NCI-H748 treated with DMSO at 0.1 percent for 48 hours (cell line): ENCODE measurements at regions not wholly inside any gene's neighbourhood (a gene's known extent, or its start where the extent isn't known, plus 50 kb on each side); places are given as distances from the start of the nearest gene placed in this dataset.

ENCODE experiments used
- DNase-seq: peaks from one replicate; lab custom pipeline; 2025; lab: John Stamatoyannopoulos, UW

DNA sequence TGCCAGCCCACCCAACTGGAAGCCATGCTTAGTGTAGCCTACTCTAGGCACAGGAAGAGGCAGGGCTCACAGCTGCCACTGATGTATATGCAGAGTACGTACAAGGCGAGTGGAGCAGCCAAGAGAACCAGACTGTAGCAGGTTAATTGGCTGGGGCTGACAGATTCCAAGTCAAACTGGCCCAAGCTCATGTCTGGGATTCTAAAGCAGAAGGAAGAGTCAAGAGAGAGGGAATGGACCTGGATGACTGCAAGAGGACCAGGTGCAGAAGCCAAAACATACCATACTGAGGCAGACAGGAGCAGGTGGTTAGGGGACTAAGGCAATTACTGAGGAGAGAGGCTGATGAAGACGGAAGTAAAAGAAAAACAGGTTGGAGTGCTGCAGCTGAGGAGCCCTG, 51.3 kb upstream of the LRRN2 start:
- no peak for DNase-seq

DNA sequence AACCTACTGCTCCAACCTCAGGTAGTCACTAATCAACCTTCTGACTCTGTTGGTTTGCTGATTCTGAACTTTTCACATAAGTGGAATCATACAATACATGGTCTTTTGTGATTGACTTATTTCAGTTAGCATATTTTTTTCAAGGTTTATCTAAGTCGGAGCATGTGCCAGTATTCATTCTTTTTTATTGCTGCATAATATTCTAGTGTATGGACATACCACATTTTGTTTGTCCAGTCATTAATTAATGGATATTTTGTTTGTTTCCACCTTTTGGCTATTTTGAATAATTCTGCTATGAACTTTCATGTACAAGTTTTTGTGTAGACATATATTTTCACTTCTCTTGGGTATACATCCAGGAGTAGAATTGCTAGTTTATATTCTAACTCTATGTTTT, 53.0 kb upstream of the LRRN2 start:
- DNase-seq = no peak

DNA sequence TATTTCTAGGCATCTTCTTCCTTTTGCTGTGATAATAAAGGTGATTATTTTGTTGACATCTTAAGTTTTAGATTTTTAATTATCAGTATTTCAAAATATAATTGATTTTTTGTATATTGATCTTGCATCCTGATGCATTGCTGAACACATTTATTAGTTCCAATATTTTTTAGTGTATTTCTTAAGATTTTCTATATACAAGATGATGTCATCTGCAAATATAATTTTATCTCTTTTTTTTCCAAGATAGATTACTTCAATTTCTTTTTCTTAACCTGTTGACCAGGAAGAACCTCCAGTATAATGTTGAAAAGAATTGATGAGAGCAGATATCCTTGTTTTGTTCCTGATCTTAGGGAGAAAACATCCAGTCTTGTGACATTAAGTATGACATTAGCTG, 54.8 kb upstream of the LRRN2 start:
- no peak for DNase-seq

DNA sequence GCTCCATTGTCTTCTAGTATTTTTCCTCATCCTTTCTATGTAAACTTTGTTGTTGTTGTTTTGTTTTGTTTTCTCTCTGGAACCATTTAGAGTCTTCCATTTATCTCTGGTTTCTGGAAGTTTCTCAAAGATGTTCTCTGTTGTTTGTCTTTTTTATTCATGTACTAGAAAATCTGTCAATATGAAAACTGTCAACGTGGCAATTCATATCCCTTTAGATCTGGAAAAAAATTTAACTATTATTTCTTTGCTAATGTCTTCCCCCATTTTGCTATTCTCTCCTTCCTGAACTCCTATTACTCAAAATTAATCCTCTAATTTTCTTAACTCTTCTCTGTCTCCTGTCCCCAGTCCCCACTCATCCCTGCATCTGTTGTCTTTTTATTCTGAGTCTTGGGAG, 55.9 kb upstream of the LRRN2 start:
- no peak for DNase-seq

DNA sequence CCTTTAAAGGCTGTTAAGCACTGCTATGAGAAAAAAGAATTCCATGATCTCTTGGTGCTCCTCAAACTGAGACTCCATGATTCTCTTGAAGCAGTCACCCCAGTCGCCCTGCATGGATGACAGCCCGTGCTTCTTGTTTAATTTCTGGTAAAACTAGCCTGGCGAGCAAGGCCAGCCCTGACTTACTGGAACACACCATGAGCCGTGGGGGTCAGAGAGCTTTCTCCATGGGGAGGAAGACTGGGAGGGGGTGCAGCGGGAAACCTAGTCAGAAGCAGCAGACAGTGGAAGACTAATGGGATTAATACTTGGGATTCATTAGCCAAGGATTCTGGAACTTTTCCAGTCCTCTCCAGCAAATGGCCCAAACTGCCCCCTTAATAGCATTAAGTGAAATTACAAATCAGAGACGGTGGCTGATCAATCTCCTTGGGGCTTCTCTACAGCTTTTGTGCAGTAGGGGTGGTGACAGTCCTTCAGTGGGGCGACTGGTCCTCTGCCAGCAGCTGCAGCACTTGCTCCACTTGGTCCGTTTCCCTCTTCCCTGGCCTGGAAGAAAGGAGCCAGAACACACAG, 57.2 kb upstream of the LRRN2 start:
- no peak for DNase-seq

DNA sequence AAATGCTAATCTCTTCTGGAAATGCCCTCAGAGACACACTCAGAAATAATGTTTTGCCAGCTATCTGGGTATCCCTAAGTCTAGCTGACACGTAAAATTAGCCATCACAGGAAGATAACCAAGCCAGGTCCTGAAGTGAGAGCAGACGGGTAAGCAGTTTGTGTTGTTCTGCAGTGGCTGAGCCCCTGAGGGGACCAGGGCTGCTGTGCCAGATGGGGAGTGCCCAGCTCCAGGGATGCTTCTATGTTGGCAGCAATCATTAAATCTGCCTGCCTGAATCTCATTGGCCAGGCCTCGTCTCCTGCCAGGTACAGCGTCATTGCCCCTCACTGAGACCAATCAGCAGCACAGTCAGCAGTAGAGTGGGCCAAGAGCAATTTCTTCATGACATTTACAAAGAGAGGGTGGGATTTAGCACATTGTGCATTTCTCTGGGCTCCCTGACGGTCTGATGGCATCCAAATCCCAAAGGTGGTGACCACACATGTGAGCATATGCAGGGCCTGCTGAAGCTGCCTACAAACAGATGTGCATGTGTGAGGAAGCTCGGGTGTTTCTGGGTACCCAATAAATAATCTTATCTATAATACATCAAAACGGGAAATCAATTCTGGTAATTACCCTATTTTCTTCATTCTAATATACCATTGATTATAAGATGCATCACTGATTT, 58.7 kb upstream of the LRRN2 start:
- DNase-seq = no peak

DNA sequence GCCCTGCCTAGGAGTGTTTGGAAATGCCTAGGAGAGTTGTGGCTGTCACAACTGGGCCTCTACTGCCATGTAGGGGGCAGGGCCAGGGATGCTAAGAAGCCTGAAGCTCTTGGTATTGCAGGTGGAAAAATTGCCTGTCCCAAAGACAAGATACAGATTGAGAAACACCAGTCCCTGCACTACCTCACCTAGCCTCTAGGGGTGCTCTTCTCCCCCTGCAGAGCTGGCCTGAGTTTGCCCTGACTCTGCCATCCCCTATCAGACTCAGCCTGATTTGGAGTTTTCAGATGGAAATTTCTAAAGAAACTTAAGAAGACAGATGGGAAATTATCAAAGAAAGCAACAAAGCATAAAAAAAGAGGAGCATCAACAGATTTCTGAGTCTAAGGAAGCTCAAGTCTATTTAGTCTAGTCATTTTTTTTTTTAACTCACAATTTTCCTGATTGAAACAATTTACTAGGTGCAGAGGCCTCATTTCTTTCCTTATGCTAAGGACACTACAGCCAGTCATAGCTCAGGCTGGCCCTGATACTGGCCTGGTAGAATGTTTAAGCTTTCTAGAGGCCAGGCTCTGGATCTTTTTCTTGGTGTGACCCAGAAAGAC, 61.4 kb upstream of the LRRN2 start:
- no peak for DNase-seq

DNA sequence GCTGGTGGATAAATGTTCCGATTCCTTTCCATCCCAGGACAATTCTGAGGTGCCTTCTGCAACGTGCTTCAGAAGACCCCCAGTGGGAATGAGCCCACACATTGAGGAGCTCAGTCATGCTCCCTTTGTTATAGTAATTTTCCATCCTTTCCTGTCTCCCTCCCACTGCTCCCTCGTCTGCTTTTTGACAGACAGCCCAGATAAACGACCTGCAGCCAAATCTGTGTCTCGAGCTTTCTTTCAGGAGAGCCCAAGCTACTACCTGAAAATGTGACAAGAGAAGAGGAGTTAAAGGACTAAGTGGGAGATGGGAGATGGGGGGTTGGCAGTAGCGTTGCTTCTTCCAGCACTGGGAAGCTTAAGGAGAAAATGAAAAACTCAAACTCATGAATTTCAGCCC, 65.9 kb upstream of the LRRN2 start:
- DNase-seq = no peak

DNA sequence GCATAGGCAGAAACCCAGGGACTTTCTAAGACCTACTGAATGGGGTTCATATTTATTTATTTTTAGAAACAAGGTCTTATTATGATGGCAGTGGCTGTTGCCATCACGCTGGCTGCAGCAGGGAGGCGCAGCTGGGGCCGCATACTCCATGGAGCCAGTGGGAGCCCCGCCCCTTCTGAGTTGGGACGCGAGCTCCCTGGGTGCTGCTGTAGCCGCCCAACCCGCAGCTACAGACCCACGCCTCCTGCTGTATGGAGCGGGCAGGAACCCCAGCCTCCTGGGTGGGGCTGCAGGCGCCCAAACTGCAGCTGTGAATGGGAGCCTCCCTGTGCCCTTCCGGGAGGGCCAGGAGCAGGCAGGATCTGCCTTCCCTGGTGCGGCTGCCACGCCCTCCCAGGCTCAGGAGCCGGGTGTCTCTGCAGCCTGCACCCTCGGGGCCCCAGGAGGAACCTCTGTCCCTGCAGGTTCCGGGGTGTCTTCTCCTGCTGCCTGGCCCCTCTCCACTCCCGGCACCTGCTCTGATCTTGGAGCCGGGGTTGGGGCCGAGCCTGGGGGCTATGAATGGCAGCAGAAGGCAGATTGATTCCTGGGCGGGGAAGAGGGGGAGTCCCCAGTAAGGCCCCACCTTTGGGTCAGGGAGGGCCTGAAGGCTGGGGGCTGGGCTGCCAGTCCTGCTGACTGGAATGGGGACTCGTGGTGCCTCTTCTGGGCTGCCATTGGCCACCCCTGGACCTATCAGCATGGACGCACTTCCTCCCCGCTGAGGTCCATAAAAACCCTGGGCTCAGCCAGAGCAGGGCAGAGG, 66.5 kb upstream of the LRRN2 start:
- no peak for DNase-seq

DNA sequence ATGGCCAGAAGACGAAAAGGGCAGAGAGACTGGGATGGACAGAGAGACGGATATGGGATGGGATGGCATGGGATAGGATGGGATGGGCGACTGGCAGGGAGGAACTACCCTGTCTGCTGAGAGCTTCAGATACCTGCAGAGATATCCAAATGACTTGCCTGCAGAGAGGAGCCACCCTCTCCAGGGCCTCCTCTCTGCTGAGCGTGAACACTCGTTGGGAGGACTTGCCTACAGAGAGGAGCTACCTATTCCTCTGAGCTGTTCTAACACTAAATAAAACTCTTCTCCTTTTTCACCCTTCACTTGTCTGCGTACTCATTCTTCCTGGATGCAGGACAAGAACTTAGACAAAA, 67.1 kb upstream of the LRRN2 start:
- DNase-seq = no peak

DNA sequence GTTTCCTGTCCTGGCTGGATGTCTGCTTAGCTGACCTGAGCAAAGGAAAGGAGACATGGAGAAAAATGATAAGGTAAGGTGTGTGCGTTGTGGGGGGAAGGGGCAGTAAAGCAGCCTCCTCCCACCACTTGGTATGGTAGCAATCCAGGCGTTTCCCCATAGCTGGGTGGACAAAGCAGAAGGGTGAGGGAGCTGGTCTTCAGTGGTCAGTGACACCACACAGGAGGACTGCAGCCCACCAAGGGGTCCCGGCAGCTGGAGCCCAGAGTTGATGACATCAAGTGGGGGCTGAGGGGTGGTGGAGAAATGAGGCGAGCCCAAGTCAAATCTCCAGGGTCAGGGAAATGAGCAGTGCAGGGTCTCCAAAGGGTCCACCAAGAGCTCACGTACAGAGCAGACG, 69.3 kb upstream of the LRRN2 start:
- DNase-seq = no peak

DNA sequence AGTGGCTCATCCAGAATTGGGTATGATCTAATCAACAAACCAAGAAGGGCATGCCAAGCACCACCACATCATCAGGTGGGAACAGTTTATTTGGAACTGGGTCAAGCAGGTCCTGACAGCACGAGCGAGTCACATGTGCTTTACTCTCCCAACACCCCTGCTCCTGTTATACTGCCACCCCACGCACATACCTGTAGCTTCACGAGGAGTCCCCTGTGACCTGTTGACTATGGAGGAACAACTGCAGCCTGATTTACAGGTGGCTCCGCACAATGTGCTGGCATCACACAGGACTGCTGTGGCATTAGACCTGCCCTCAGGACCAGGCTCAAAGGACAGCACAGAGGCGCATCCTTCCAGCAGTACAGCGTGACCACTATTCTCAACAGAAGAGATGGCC, 70.8 kb upstream of the LRRN2 start:
- no peak for DNase-seq

DNA sequence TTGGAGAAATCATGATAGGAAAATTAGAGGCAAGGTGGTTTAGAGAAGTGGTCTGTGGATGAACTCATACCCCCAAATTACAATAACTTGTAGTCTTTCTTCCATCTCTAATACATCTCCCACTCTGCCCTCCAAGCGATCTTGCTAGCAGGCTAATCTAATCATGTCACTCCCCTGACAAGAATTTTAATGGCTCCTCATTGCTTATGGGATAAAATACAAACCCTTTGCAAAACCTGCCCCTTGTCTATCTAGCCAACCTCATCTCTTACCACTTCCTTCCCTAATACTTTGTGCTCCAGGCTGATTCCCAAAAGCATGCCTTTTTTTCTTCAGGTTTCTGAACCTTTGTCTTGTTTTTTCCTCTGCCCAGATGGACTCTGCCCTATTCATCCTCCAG, 71.3 kb upstream of the LRRN2 start:
- no peak for DNase-seq

DNA sequence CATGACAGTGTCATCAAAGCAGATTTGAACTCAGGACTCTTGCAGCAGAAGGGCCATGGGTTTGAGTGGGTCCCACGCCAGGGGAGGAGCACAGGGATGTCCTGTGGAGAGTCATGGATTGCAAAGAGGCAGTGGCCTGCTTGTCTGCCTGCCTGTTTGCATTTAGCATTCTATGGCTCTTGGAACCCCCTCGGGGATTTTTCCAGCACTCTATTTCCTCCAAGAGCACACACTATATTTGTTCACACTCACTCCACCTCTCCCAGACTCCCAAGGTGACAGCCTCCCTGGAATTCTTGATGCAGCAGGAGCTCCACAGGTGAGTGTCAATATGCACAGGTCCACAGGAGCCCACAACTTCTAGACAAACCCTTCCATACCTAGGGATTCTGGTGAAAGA, 73.1 kb upstream of the LRRN2 start:
- no peak for DNase-seq

DNA sequence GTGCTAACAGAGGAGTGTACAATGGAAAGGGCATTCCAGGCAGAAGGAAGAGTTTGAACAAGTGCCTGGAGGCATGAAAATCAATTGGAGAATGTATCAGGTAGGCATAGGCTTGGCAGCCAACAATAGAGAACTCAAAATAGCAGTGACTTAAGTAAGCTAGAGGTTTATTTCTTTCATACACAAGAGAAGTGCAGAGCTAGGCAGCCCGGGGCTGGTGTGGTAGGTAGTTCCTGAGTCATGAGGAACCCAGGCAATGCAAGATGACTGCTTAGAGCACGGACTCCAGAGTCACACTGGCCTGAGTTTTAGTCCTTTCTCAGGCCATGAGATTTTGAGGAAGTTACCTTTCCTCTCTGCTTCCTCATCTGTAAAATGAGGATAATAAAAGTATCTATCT, 74.8 kb upstream of the LRRN2 start:
- DNase-seq = no peak

DNA sequence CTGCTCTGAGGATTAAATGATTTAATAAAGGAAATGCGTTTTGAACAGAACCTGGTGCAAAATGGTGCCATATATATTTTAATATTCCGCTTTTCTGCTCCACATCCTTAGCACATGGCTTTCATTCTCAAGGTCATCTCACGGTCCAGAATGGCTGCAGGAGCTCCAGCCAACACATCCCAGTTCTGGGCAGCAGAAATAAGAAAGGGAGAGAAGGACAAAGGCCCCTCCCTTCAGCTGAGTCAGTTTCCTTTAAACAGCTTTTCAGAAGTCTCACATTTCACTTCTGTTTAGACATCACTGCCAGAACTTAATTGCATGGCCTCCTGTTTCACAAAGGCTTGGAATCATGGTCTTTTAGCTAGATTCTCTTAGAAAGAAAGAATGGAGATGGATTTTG, 75.2 kb upstream of the LRRN2 start:
- DNase-seq = no peak

DNA sequence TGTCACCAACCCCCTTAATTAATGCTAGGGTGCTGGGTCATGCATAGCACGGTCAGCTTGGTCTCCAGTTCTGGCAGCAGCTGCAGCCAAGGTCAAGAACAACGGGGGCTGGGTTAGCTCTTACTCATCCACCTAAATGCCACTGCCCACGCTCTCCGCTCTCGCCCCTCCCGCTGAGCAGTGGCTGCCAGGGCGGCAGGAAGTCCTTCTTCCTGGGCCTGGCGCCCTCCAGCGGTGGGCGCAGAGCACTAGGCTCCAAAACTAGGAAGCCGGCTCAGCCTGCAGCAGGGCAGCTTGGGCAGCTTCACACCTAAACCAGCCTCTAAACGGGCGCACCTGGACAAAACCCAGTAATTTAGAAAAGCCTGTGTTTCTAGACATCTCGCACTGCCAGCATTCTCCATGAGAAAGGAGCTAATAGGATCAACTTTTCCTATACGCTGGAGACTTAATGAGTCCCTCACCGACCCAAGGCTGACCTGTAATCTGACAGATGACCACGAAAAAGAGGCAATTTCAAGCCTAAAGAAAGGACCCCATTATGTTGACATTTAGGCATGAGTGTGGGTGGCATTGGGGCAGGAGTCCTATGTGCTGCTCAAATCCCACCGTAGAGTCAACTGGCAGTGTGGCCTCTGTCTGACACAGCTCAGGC, 78.4 kb upstream of the LRRN2 start:
- DNase-seq = peak; percentile 46

DNA sequence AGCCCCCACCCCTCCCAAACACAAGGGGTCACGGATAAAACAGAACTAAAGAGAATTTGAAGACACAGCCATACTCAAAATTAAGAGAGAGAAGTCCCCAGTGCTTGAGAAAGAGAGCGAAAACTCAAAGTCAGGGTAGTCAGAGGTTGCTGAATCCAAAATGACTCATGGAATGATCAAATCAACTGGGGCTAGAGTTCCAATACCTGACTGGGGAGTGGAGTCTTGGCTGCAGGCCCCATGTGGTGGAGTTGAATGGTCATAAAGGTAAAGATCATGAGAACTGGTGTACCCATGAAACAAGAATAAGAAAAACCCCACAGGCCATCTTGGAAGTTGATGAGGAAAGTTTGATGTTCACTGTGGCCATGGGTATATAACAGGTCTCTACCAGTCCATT, 84.5 kb upstream of the LRRN2 start:
- DNase-seq = no peak

DNA sequence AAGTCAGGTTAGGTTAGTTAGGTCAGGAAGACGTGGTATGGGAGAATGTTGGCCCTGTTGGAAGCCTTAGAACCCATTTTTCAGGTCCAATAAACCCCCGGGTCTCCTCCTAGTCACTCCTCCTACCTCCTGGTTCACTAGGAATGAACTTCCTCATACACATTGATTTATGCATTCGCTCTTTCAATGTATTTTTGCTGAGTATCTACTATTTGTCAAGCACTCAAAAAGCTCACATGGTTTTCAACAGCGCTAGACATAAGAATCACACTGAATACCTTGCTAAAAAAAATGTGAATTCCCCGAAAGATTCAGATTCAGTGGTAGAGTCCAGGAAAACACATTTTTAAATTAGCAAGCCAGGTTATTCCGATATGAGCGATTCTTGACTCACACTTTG, 85.8 kb upstream of the LRRN2 start:
- DNase-seq = no peak

DNA sequence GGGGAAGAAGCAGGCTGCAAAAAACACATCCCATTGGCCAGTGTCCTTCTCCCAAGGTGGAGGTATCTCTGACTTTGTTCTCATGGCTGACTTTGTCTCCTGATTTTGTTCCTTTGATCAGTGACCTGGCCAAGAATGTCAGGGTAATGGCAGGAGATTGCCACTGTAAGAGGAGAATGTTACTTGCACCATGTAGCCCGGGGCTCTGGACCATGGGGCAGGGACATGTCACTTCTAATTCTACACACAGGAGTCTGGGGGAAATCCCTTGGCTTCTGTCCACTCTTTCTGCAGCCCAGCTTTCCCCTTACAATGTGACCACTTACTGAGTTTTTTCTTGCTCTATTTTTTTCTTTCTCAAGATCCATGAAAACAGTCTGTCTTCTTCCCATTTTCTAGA, 87.7 kb upstream of the LRRN2 start:
- DNase-seq = no peak

DNA sequence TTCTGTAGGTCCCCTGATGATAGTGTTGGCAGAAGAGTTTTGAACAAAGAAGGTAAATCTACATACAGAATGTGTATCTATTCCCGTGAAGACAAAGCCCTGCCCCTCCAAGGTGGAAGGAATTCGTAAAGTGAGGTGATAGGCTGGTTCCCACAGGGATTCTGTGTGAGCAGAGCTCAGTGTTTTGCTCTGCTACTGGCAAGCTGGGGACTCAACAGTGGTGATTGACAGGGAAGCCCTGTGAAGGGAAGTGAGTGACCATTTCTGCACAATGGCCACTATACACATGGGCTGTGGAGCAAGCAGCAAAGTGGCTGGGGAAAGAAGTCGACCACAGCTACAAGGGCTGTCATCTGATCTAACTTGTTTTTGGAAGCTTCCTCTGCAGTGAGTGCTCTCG, 90.0 kb upstream of the LRRN2 start:
- no peak for DNase-seq

DNA sequence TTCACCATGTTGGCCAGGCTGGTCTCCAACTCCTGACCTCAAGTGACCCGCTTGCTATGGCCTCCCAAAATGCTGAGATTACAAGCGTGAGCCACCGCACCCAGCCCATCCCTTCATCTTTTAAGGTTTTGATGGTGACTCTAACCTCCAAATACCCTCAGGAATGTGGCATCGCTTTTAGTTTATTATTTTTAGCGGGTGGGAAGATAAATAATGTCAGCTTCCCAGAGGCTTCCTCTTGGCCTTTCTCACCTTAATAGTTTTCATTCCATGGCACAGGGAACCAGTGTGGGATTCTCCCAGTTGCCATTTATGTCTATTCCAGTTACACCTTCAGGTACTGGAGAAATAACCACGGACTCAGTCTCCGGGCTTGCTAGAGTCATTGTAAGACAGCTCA, 92.1 kb upstream of the LRRN2 start:
- DNase-seq = no peak

DNA sequence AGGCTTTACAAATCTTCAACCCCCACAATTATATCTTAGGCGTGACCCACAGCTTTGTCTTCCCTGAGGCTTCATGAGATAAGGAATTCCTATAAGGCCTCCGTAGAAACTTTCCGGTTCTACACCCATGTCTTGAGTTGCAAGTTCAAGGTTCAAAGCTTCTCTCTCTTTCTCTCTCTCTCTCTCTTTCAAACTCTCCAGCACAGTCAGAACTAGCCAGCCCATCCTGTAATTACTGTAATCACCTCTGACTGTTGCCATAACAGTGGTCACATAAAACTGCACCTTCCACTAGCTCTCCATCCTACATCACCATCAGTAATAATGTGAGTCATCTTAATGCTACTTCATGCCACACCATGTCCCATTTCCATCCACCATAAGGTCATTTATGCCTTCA, 90.0 kb upstream of the NFASC start:
- DNase-seq = no peak
